Esophagus squamous epithelium (tissue), 4 donors: ENCODE measurements at regions not wholly inside any gene's neighbourhood (a gene's known extent, or its start where the extent isn't known, plus 50 kb on each side); places are given as distances from the start of the nearest gene placed in this dataset.
"Not testable (repeated sequence)": the region's sequence is repeated elsewhere in the genome, so short reads cannot be mapped to it uniquely, and the experiment has no call there.

Experiments used
- POLR2A ChIP-seq, 4 donors: fragments of 450-650 bp; IDR thresholded peaks; one replicate each; pipeline ENCODE4 v1.6.1; 2017; ENCODE audit warnings: antibody characterized with exemption in 4 of 4, mild to moderate bottlenecking in 4 of 4, moderate library complexity in 3 of 4
- TF ChIP-seq, protein P1 (sequence below), 6 experiments: fragments of 450-650 bp in 4 of 6; fragments of 200-600 bp in 2 of 6; sonication (generic) in 2 of 6; IDR thresholded peaks; one replicate each; pipeline ENCODE4 v1.5.1; 2016 to 2019; ENCODE audit warnings: antibody characterized with exemption in 6 of 6, mild to moderate bottlenecking in 4 of 6, moderate library complexity in 4 of 6

DNA sequence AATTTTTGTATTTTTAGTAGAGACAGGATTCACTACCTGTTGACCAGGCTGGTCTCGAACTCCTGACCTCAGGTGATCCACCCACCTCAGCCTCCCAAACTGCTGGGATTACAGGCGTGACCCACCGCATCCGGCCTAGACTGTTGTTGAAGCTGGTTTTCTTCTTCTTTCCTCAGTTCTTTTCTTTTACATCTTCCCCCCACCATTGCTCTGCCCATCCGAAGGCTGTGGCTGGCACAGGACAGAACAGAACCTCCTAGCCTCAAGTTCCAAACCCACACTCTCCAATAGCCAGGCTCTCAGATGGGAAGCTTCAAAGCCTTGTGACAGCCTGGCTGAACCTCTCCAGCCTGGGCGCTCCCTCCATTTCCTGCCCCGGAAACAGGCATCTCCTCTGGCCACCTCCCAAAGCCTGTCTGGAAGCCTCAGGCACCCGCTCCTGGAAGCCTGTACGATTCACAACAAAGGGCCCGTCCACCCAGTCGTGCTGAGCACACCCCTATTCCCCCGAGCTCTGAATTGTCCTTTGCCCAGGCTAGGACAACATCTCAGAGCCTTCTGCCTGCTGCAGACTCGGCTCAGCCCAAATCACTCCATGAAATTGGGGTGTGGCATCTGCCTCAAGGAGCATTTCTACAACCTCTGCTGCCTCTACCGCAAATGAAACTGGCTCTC is 138.1 kb upstream of the C1QTNF3 start:
- TF ChIP-seq, protein P1, sequence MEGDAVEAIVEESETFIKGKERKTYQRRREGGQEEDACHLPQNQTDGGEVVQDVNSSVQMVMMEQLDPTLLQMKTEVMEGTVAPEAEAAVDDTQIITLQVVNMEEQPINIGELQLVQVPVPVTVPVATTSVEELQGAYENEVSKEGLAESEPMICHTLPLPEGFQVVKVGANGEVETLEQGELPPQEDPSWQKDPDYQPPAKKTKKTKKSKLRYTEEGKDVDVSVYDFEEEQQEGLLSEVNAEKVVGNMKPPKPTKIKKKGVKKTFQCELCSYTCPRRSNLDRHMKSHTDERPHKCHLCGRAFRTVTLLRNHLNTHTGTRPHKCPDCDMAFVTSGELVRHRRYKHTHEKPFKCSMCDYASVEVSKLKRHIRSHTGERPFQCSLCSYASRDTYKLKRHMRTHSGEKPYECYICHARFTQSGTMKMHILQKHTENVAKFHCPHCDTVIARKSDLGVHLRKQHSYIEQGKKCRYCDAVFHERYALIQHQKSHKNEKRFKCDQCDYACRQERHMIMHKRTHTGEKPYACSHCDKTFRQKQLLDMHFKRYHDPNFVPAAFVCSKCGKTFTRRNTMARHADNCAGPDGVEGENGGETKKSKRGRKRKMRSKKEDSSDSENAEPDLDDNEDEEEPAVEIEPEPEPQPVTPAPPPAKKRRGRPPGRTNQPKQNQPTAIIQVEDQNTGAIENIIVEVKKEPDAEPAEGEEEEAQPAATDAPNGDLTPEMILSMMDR (IDR thresholded peaks at IDR 0.05) = not testable (repeated sequence)
- not testable (repeated sequence) for TF ChIP-seq POLR2A (IDR thresholded peaks at IDR 0.05)
